Fibroblast of skin of right biceps (primary cell): ENCODE measurements at regions not wholly inside any gene's neighbourhood (a gene's known extent, or its start where the extent isn't known, plus 50 kb on each side); places are given as distances from the start of the nearest gene placed in this dataset.
"Not testable (repeated sequence)": the region's sequence is repeated elsewhere in the genome, so short reads cannot be mapped to it uniquely, and the experiment has no call there.

Experiments
- DNase-seq: peaks from one replicate; pipeline ENCODE4 v3.0.0-alpha.2; 2013

DNA sequence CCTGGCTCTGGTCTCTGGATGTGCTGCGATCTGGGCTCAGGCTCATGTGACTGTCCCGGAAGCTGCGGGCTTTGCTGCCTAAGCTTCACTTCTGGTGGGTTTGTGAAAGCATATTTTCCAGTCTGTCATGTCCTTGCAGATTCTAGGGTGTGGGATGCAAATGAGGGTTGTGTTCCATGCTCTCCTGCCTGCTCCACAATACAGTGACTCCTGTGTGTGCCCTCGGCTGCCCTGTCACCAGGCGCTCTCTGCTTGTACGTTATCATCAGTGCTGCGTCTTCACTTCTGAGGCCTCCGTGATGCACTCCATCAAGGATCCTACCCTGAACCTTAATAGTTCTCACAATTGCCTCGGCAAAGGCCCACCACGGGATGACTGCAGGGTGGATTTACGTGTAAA, 84.2 kb downstream of the TTLL2 start:
- no peak for DNase-seq

DNA sequence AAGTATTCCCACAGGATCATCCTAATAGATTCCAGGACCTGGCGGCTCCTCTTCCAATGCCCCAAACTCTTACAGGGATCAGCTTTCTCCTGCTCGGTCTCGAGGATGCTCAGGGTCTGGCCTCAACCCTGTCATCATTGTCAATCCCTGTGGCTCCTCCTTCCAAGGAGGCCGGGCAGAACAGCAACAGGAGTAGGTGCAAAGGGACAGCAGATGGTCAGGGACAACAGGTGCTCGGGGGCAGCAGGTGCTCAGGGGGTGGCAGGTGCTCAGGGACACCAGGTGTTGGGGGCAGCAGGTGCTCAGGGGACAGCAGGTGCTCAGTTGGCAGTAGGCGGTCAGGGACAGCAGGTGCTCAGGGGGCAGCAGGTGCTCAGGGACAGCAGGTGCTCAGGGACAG, 84.8 kb downstream of the TTLL2 start:
- no peak for DNase-seq

- no peak for DNase-seq
Observed at GRCh38 chr6:167410462-167410861, 85.6 kb downstream of the TTLL2 start.

- no peak for DNase-seq
Observed at GRCh38 chr6:167412506-167412905, 87.6 kb downstream of the TTLL2 start.

DNA sequence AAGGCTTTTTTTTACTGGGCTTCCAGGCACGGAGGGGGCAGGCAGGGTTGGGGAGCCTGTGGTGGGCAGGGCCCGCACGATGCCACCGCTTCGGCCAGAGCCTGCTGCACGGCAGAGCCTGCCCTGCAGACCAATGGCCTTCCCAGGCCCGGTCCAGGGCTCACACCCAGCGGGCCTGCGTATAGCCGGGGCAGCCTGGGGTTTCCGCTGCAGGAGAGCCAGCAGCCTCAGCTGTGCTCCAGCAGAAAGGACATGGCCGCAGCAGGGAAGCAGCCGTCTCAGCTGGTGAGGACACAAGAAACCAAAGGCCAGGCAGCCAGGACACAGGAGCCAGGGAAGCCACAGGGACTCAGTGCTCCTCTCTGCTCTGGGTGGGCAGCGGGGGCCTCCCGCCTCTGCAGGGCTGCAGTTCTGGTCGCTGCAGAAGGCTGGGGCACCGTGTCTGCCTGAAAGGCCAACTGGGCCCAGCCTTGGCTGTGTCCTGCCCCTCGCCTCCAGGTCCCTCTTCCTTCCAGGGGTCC, 90.6 kb downstream of the TTLL2 start:
- DNase-seq, result no peak

- no peak for DNase-seq
Observed at GRCh38 chr6:167416676-167417430, 92.0 kb downstream of the TTLL2 start.

- DNase-seq, result no peak
Observed at GRCh38 chr6:167420177-167420576, 95.3 kb downstream of the TTLL2 start.

DNA sequence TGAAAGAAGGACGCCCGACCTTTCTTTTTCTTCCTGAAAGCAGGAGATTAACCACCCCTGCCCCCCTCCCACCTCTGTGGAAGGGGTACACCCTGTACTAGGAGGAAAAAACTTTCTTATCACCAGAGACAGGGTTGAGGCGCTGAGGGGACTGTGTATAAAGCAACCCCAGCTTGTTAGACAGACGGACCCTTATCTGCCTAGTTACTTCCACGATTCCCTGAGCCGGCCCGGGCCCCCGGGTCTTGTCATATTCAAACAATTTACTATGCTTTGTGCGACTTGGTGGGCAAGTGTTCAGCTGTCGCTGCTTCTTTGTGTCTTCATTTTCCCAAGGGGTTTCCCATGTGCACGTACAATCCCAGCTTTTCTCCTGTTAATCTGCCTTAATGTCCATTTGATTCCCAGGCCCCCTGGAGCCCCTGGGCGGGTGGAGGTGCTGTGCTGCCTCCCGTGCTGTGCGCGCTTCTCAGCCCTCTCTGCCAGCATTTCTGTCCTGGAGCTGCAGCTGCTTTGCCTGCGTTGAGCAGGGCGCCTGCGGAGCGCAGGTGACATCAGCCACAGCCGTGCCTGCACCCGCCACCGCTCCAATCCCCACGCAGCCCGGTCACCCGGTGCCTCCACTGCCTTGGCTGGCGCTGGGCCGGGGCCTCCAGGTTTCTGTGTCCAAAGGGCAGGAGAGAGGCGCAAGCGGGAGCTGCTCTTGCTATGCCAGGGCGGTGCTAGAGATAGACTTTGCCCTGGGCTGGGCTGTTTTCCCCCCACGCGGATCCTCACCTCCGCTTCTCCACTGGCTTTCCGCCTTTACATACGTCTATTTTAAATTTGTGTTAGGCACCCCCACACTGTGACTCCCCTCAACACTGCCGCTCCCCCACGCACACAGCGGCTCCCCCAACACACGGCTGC, 96.2 kb downstream of the TTLL2 start:
- DNase-seq, result no peak

DNA sequence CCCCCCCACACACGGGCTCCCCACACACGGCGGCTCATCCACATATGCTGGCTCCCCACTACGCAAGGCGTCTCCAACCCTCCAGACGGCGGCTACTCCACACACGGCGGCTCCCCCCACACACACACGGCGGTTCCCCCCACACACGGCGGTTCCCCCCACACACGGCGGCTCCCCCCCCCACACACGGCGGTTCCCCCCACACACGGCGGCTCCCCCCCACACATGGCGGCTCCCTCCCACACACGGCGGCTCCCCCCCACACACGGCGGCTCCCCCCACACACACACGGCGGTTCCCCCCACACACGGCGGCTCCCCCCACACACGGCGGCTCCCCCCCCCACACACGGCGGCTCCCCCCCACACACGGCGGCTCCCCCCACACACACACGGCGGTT, 97.1 kb downstream of the TTLL2 start:
- not testable (repeated sequence) for DNase-seq

DNA sequence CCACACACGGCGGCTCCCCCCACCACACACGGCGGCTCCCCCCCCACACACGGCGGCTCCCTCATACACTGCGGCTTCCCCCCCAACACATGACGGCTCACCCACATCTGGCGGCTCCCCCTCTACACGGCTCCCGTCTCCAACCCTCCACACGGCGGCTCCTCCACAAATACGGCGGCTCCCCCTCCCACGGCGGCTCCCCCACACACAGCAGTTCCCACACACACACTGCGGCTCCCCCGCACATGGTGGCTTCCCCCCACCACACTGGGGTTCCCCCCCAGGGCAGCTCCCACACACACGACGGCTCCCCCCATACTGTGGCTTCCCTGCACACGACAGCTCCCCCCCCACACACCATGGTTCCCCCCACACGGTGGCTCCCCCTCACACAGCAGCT, 98.0 kb downstream of the TTLL2 start:
- DNase-seq, result no peak

GRCh38 chr6:167424060-167424673, 99.3 kb downstream of the TTLL2 start:
- DNase-seq, result no peak

DNA sequence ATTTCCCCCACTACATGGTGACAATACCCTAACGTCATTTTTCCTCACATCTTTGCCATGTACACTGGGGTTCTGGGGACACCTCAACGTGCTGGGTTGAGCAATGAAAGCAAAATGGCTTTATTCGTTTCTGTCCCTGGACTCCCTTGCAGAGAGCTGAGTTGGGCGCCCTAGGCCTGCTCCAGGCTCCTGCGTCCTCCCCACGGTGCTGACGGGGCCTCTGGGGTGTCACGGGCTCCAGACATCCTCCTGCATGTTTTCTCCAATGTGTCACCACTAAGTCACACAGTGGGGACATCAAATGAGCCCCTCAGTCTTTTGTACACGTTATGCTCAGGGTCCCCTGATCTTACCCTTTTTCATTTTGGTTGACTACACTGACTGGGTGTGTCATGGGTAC, 99.8 kb downstream of the TTLL2 start:
- DNase-seq, result no peak

DNA sequence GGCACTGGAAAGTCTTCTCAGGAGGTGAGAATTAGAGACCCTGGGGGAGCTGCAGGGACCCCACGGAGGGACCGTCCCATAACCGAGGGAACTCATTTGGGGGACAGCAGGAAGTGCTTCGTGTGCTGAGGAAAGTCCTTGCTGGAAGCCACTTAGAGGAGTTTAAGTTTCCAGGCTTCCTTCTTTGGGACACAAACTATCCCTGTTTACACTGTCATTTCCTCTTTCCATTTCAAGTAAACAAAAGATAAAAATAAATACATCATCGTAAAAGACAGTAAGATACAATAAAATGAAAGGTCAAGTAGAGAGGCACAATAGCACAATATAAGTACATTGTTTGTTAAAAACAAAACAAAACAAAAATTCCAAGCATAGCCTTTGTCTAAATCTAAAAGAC, 101.2 kb downstream of the TTLL2 start:
- DNase-seq, result no peak

DNA sequence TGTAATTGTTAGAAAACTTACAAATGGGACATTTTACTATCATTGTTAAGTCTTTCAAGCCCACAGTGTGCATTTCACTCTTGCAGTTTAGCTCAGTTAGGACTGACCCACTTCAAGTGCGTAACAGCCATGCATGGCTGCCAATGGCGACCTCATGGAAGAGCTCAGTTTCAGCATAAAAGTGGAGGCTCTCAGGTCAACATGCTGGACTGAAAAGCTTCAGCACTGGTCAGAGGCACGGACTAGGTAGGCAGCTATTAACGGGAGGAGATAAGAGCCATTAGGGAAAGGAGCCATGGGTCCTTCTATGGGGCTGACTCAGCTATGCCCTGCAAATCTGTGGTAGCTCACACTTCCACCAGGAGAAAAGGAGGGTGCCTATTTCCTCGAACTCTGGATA, 101.8 kb downstream of the TTLL2 start:
- DNase-seq, result no peak

- no peak for DNase-seq
Observed at GRCh38 chr6:167428664-167429333, 103.9 kb downstream of the TTLL2 start.

DNA sequence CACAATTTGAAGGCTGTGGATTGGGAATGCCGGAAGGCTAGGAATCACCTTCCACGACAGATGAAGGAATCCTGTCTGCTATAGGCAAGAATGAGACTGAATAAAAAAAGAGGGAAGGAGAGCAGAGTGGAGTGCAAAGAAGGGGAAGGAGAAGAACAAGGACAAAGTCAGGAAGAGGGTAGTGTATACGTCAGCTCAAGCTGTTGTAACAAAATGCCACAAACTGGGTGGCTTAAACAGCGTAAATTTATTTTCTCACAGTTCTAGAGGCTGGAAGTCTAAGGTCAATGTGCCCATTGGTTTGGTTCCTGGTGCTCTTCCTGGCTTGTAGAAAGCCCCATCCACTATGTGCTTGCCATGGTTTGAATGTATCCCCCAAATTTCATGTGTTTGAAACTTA, 104.5 kb downstream of the TTLL2 start:
- no peak for DNase-seq

DNA sequence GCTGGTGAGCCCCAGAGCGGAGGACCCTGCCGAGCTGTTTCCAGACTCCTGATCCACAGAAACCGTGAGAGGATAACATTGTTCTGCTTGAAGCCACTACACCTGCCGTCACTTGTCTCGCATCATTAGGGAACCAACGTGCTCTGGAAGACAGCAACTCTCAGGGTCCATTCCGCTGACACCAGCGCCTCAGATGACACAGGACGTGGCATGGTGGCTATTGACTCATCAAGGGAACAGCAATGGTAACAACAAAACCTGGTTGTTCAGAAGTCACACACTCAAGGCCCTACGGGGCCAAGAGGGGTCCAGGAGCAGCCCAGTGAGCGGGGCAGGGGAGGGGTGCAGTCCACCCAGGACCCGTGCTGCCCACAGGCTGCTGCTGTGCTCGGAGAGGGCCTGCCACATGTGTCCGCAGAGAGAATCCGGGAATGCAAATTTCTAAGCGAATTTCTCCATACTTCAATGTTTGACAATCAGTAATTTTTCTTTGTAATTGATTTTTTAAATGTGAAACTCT, 110.4 kb downstream of the TTLL2 start:
- no peak for DNase-seq

DNA sequence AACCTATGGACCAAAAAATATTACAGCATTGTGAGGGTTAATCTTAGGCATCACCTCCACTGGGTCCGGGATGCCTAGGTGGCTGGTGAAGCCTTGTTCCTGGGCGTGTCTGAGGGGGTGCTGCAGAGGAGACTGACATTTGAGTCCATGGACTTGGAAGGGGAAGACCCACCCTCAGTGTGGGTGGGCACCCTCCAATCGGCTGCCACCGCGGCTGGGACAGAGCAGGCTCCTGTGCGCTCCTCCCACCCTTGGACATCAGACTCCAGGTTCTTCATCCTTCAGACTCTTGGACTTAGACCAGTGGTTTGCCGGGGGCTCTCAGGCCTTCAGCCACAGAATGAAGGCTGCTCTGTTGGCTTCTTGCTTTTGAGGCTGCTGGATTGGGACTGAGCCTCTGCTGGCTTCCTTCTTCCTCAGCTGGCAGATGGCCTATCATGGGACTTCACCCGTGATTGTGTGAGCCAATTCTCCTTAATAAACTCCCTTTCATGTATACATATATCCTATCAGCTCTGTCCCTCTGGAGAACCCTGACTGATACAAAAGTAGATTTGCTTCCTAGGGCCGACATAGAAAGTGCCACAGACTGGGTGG, 113.1 kb downstream of the TTLL2 start:
- no peak for DNase-seq

GRCh38 chr6:167441715-167442206, 116.9 kb downstream of the TTLL2 start:
- no peak for DNase-seq

- DNase-seq, result no peak
Observed at GRCh38 chr6:167442245-167442644, 117.4 kb downstream of the TTLL2 start.

- DNase-seq, result no peak
Observed at GRCh38 chr6:167442796-167443680, 118.2 kb downstream of the TTLL2 start.
